BJ (cell line): ENCODE measurements at regions not wholly inside any gene's neighbourhood (a gene's known extent, or its start where the extent isn't known, plus 50 kb on each side); places are given as distances from the start of the nearest gene placed in this dataset.

ENCODE experiments used
- CTCF ChIA-PET: fragments of 350-600 bp; formaldehyde crosslinking; extraction: SDS; loops from one replicate; lab custom pipeline; 2021; ENCODE audit warnings: antibody characterized with exemption, inconsistent platforms; lab: Yijun Ruan, JAX
- POLR2A ChIA-PET: fragments of 300-600 bp; sonication (Branson Sonifier 250); formaldehyde crosslinking; extraction: SDS; loops from one replicate; lab custom pipeline; 2021; ENCODE audit warnings: antibody characterized with exemption; lab: Charles Lee
- DNase-seq: peaks from one replicate; pipeline ENCODE4 v3.0.0-alpha.2; 2011; ENCODE audit warnings: low read depth
- H3K27me3 ChIP-seq: 2 replicates; pipeline ENCODE4 v1.6.0; 2011; ENCODE audit warnings: low read length; ENCODE audit not compliant: control insufficient read depth, insufficient read depth
- H3K36me3 ChIP-seq: 2 replicates; pipeline ENCODE4 v1.5.1; 2011; ENCODE audit warnings: low read length; ENCODE audit not compliant: control insufficient read depth, insufficient read depth
- H3K4me3 ChIP-seq: 2 replicates; pipeline ENCODE4 v1.5.1; 2011; ENCODE audit warnings: low read depth, mild to moderate bottlenecking, control low read depth, low read length
- CTCF ChIP-seq: IDR thresholded peaks from 2 replicates; pipeline ENCODE4 v1.5.1; 2011; ENCODE audit warnings: low read depth, mild to moderate bottlenecking, control low read depth, inconsistent platforms, low read length, moderate library complexity; ENCODE audit not compliant: insufficient read depth

GRCh38 chr5:75002271-75002670 lies 50.1 kb downstream of the GCNT4 start:
- ChIA-PET CTCF (no interaction called here), POLR2A (no interaction called here)
- TF ChIP-seq CTCF: no peak
- Histone ChIP-seq H3K27me3 (no peaks in the 10 kb centered on the region), H3K4me3 (no peak overlapping the region), H3K36me3 (no peaks in the 10 kb centered on the region)
- no peak for DNase-seq

- CTCF ChIA-PET: no interaction called here
- no peak for DNase-seq
- no peaks in the 10 kb centered on the region for H3K36me3 ChIP-seq
- peaks cover 3% of the 10 kb centered on the region for H3K27me3 ChIP-seq
- no peak for TF ChIP-seq CTCF
- H3K4me3 ChIP-seq: no peak overlapping the region
- POLR2A ChIA-PET: no interaction called here
Observed at GRCh38 chr5:74995926-74996325, 56.4 kb downstream of the GCNT4 start.

- POLR2A ChIA-PET: no interaction called here
- peaks cover 3% of the 10 kb centered on the region for H3K27me3 ChIP-seq
- H3K4me3 ChIP-seq: no peak overlapping the region
- CTCF ChIA-PET: interaction anchor here (0.8 kb wide), 1 partner anchor 22 kb away, joined by 3 read pairs; no protein-coding TSS in a partner anchor
- no peak for TF ChIP-seq CTCF
- DNase-seq: no peak
- no peaks in the 10 kb centered on the region for H3K36me3 ChIP-seq
Observed at GRCh38 chr5:74994826-74995225, 57.5 kb downstream of the GCNT4 start.

- CTCF ChIA-PET: no interaction called here
- Histone ChIP-seq H3K27me3 (peaks cover 3% of the 10 kb centered on the region), H3K4me3 (no peak overlapping the region), H3K36me3 (no peaks in the 10 kb centered on the region)
- TF ChIP-seq CTCF: no peak
- POLR2A ChIA-PET: no interaction called here
- DNase-seq: no peak
Observed at GRCh38 chr5:74993743-74994142, 58.6 kb downstream of the GCNT4 start.

GRCh38 chr5:74992791-74993190 lies 59.6 kb downstream of the GCNT4 start:
- DNase-seq: no peak
- TF ChIP-seq CTCF: no peak
- ChIA-PET POLR2A (no interaction called here), CTCF (interaction anchor here (0.9 to 1.6 kb wide), 2 partner anchors 9 to 58 kb away, joined by 3 to 4 read pairs; no protein-coding TSS in a partner anchor)
- H3K27me3 ChIP-seq: peaks cover 3% of the 10 kb centered on the region
- H3K36me3 ChIP-seq: no peaks in the 10 kb centered on the region
- H3K4me3 ChIP-seq: no peak overlapping the region
